Lower leg skin (tissue), 3 donors: ENCODE measurements at regions not wholly inside any gene's neighbourhood (a gene's known extent, or its start where the extent isn't known, plus 50 kb on each side); places are given as distances from the start of the nearest gene placed in this dataset.

ENCODE experiments used
- CTCF ChIP-seq, 3 donors: fragments of 450-650 bp; IDR thresholded peaks; one replicate each; pipeline ENCODE4 v1.5.1; 2016; ENCODE audit warnings: antibody characterized with exemption in 3 of 3, mild to moderate bottlenecking in 3 of 3, moderate library complexity in 2 of 3
- POLR2A ChIP-seq, 2 donors: fragments of 450-650 bp; IDR thresholded peaks; one replicate each; pipeline ENCODE4 v1.6.1; 2016 to 2017; ENCODE audit warnings: antibody characterized with exemption in 2 of 2, mild to moderate bottlenecking in 1 of 2, moderate library complexity in 1 of 2

- TF ChIP-seq POLR2A (IDR thresholded peaks at IDR 0.05), result no peak
- no peak for TF ChIP-seq CTCF (IDR thresholded peaks at IDR 0.05)
Observed at GRCh38 chr5:171644536-171644935, 141.1 kb upstream of the SMIM23 start.
